Fibroblast of skin of right biceps (primary cell): ENCODE measurements at regions not wholly inside any gene's neighbourhood (a gene's known extent, or its start where the extent isn't known, plus 50 kb on each side); places are given as distances from the start of the nearest gene placed in this dataset.
A peak's percentile ranks its signal among the peaks of the same experiment; 100 is the strongest.
"Not testable (repeated sequence)": the region's sequence is repeated elsewhere in the genome, so short reads cannot be mapped to it uniquely, and the experiment has no call there.

ENCODE experiments used
- DNase-seq: peaks from one replicate; pipeline ENCODE4 v3.0.0-alpha.2; 2013

DNA sequence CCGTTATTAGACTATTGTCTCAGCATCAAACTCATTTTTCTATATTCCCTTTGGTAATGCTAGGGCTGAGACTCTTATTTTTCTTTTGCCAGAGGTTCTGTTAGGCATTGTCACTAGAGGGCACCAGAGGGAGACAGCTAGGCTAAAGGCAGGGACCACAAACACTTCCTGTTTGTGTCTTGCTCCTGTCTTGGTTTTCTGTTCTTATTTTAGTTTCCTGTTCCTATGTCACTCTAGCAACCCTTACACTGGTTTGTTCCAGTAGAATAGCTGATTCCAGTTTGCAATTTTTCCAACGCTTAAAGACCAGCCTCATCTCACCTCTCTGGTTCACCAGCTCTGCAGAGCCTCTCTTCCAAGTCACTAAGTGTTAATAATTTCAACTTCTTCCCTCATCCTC is 772.0 kb downstream of the DIAPH3 start:
- peak; percentile 71 for DNase-seq

DNA sequence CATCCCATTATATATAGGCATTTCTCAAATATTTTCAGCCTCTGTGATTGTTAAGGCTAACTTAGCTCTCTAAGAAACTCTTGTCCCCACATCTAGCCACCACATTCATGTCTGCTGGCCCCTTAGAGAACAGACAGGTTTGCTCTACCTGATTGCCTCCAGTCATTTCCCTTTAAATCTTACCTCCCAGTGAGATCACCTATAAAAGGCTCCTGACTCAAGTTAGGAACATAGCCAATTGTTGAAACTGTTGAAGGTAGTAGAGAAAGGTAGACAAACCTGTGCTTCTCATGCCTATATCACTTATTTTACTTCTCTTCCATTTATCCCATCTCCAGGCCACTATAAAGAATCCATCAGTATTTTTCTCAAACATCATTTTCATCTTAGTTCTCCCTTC is 771.4 kb downstream of the DIAPH3 start:
- DNase-seq = no peak

DNA sequence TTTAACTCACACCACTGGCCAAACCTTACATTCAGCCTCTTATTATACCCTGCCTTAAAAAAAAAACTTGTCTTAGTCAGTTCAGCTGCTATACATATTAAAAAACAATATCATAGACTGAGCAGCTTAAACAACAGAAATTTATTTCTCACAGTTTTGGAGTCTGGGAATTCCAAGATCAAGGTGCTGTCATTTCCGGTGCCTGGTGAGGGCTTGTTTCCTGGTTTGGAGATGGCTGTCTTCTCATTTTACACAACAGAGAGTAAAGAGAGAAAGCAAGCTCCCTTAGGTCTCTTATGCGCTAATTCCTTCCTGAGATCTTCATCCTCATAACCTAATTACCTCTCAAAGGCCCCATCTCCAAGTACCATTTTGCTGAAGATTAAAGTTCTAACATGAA is 769.2 kb downstream of the DIAPH3 start:
- DNase-seq = no peak

- peak; percentile 30 for DNase-seq
These were observed 765.6 kb downstream of the DIAPH3 start for GRCh38 chr13:59398127-59398526.

DNA sequence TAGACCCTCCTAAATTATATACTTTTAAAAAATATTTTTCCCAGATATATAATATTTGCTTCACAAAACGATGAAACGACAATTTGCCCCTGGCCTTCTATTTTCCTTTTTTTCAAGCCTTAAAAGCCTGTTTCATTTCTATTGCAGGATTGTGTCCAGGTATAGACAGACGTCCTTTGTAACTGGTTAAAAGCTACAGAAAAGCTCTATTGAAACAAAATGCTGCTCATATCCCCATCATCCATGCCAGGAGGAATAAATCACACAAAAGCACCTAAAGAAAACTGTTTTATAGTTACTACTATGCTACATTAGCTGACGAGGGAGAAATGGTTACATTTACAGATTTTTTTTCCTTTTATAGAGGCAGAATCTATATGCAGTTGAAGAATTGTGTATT is 765.1 kb downstream of the DIAPH3 start:
- no peak for DNase-seq

DNA sequence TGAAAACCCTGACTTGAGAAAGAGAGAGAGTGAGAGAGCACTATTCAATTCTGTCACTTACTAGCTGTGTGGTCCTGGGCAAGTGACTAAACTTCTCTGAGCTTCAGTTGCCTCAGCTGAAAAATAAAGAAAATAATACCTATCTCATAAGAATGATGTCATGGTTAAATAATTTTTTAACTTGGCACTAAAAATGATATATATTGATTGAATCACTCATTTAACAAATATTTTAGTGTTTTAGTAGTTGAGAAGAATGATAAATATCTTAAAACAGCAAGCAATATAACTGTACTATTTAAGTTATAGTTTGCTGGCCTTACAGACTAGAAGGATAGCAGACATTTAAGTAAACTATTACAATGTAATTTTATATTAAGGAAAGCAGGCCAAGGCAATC is 764.2 kb downstream of the DIAPH3 start:
- DNase-seq = peak; percentile 12

DNA sequence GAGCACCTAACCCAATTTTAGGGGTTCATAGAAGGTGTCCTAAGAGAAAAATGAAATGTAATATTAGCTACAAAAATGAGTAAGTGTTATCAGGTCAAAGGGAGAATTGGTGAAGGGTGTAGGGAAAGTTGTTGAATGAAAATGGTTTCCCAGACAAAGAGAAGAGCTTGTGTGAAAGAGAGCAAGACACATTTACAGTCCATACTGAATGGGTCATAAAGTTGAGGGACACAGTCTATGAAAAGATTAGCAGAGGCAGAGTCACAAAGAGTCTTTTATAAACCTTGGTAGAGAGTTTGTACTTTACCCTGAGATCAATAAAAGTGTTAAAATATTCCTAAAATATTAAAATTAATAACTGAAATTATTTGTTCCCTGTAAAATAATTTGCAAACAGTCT is 759.4 kb downstream of the DIAPH3 start:
- no peak for DNase-seq

DNA sequence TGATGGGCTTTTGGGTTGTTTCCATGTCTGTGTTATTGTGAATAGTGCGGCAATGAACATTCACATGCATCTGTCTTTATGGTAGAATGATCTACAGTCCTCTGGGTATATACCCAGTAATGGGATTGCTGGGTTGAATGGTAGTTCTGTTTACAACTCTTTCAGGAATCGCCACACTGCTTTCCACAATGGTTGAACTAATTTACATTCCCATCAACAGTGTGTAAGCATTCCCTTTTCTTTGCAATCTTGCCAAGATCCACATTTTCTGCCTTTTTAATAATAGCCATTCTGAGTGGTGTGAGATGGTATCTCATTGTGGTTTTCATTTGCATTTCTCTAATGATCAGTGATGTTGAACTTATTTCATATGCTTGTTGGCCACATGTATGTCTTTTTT is 756.5 kb downstream of the DIAPH3 start:
- not testable (repeated sequence) for DNase-seq

DNA sequence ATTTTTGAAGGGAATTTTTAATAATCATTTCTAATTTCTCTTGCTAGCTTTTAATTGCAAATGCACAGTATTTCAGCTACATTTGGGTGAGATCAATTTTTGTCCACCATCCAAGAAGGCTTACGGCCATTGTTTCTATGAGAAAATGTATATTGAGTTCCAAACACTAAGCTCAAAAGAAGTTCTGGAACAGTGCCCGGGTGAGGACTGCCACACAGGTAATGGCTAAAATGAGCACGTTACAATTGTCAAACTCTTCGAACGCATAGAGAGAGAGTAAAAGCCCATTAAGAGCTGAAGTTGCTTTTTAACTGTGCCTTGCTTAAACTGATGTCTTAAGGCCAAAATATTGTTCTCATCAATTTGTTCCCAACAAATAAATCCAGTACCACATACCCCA is 755.0 kb downstream of the DIAPH3 start:
- no peak for DNase-seq

- peak; percentile 22 for DNase-seq
These were observed 754.5 kb downstream of the DIAPH3 start for GRCh38 chr13:59409211-59409610.

GRCh38 chr13:59409634-59410200 is 754.0 kb downstream of the DIAPH3 start:
- DNase-seq = no peak

DNA sequence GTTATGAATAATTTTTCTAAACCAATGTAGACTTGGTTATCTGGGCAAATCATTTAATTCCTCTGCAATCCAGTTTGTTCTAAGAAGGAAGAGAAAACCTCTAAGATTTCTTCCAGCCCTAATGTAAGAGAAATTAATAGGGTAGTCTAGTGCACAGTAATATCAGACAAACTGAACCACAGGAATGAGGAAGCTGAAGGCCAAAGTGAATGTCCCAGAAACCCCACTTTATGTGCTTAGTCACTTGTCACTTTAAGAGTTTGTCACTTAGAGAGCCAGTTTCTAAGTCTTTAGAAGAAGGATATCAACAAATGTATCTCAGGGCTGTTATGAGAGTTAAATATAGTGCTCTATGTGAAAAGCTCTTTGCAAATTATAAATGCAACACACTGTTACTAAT is 750.6 kb downstream of the DIAPH3 start:
- DNase-seq = peak; percentile 26

DNA sequence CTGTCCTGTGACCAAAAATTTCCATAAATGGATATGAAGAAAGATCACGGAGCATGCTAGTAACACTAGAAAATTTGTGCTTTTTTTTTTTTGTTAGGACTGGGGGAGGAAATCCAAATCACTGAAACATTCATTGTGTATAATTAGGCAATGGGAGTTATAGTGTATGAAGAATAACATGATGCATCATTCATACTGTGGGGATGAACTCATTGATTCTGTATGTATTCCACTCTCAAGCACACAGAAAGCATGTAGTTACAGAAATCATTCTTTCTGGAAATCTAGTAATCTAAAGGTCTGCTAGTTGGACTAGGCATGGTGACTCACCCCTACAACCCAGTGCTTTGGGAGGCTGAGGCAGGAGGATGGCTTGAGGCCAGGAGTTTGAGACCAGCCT is 749.7 kb downstream of the DIAPH3 start:
- peak; percentile 55 for DNase-seq

DNA sequence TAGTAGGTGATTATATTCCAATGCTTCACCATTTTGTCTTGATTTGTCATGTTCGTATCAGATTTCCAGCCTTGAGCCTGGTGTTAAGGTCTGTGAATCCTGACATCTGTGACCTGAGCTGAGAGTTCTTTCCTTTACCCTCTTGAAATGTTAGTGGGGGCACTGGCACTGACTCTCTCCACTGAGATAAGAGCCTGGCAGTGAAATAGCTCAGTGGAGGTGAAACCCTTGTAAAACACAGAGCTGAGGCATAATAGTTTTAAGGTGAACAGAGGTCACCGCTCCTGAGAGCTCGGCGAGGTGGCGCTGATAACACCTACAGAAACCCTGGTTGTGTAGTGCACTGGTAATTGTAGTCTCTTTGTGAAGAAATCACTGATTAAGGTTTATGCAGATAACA is 748.2 kb downstream of the DIAPH3 start:
- no peak for DNase-seq

DNA sequence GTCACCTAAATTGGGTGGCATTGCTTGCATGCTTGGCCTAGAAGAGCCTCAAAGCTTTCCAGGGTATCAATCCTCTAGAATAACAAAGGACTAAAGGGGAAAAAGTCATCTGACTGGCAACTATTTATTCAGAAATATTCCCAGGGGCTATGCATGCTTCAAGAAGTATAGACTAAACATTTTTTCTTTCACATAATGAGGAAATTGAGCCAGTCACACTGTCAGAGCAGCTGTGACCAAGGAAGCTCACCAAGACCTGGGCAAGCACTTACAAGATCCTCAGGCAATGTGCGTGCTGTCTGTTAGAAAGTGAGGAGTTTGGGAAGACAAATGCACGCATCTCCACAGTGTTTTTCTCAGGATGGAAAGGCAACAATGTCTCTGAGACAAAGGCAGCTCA is 747.2 kb downstream of the DIAPH3 start:
- no peak for DNase-seq

- DNase-seq = no peak
These were observed 741.1 kb downstream of the DIAPH3 start for GRCh38 chr13:59422646-59423045.

- no peak for DNase-seq
These were observed 739.9 kb downstream of the DIAPH3 start for GRCh38 chr13:59423708-59424340.

DNA sequence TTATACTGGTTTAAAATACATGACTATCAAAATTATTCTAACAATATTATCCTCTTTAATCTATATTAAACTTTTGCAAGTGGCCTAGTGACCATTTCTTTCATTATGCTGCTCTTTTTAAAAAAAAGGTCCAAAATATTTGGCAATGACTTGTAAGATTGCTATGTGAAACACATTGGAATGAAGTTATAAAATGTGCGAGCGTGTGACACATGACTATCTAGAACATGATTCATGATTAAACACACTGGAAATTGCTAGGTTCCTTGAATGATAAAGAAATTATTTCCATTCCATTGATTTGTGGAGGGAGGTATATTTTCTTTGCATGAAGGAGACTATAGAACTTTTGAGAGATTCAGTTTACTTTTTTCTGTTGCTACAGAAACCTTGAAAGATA is 739.1 kb downstream of the DIAPH3 start:
- peak; percentile 80 for DNase-seq

DNA sequence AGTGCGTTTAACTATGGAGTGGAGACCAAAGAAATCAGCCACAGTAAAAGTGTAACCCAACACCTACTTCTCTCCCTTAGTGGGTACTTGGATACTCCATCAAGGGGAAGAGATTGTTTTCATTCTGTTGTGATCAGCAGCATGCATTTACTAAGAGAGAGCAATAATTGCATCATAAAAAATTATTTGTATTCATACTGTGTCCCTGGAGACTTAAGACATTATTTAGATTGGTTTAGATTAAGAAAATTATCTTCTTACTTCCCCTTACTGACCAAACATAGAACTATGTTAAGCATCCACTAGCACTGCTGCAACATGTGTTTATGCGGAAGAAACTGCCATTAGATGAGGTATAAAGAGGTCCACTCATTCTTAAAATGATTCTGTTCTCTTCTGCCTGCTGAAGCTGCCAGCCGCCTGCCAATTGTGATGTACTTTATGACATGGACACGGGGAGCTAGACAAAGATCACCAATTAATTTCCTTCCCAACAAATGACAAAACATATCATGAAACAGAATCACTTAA is 738.5 kb downstream of the DIAPH3 start:
- DNase-seq = peak; percentile 79

DNA sequence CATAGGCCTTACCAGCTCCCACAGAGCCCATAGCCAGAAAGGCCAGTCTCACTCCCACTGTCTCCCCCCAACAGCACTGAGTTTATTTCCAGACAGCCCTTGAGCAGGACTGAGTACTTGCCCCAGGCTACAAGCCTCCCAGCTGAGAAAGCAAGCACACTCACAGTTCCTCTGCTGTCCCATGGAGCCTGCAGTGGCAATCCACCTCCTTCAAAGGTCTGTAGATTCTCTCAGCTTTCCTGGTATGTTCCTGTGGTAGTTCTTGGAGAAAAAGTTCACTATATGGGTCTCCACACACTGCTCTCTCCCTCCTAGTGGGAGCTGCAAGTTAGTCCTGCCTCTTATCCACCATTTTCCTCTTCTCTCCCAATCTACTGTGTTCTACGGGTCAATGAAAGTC is 728.7 kb downstream of the DIAPH3 start:
- no peak for DNase-seq

- no peak for DNase-seq
These were observed 726.0 kb downstream of the DIAPH3 start for GRCh38 chr13:59437544-59438301.

DNA sequence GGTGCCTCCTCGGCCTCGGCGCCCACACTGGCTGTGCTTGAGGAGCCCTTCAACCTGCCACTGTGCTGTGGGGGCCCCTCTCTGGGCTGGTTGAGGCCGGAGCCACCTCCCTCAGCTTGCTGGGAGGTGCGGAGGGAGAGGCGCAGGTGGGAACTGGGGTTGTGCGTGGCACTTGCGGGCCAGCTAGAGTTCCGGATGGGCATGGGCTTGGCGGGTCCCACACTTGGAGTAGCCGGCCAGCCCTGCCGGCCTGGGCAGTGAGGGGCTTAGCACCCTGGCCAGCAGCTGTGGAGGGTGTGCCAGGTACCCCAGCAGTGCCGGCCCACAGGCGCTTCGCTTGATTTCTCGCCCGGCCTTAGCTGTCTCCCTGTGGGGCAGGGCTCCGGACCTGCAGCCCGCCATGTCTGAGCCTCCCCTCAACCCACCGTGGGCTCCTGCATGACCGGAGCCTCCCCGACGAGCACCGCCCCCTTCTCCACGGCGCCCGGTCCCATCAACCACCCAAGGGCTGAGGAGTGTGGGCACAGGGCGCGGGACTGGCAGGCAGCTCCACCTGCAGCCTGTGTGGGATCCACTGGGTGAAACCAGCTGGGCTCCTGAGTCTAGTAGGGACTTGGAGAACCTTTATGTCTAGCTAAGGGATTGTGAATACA is 723.8 kb downstream of the DIAPH3 start:
- DNase-seq = no peak

DNA sequence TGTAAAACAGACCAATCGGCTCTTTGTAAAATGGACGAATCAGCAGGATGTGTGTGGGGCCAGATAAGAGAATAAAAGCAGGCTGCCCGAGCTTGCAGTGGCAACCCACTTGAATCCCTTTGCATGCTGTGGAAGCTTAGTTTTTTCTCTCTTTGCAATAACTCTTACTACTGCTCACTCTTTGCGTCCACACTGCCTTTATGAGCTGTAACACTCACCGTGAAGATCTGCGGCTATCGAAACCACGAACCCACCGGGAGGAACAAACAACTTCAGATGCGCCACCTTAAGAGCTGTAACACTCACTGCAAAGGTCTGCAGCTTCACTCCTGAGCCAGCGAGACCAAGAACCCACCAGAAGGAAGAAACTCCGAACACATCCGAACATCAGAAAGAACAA is 722.7 kb downstream of the DIAPH3 start:
- not testable (repeated sequence) for DNase-seq
